Stomach (tissue), 4 donors: ENCODE measurements at regions not wholly inside any gene's neighbourhood (a gene's known extent, or its start where the extent isn't known, plus 50 kb on each side); places are given as distances from the start of the nearest gene placed in this dataset.

Experiments used
- POLR2AphosphoS5 ChIP-seq, 3 donors: sonication (generic); formaldehyde crosslinking; IDR thresholded peaks; one replicate each; pipeline ENCODE4 v1.6.1; 2016; ENCODE audit warnings: antibody characterized with exemption in 3 of 3
- TF ChIP-seq, protein P1 (sequence below), 7 experiments: fragments of 450-650 bp in 4 of 7; fragments of 200-600 bp in 3 of 7; sonication (generic) in 3 of 7; IDR thresholded peaks; one replicate each; pipeline ENCODE4 v1.5.1; 2016 to 2019; ENCODE audit warnings: antibody characterized with exemption in 7 of 7, control low read depth in 2 of 7, mild to moderate bottlenecking in 1 of 7

DNA sequence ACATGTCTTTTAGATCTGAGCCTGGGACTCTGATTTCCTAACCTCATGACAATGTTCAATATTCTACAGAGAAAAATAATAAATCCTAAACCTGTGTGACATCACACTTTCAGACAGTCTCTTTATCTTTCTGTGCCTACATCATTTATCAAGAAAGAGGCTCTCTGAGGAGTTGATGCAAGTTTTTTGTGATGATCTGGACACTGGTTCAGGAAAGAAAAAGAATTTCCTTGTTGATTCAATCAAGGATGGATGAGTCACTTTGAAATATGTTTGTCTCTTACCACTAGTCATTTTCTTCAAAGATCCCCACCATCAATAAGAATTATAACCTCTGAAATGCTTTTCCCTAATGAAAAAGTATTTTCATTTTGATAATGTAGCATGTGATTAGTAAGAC is 404.6 kb downstream of the WDR72 start:
- TF ChIP-seq, protein P1, sequence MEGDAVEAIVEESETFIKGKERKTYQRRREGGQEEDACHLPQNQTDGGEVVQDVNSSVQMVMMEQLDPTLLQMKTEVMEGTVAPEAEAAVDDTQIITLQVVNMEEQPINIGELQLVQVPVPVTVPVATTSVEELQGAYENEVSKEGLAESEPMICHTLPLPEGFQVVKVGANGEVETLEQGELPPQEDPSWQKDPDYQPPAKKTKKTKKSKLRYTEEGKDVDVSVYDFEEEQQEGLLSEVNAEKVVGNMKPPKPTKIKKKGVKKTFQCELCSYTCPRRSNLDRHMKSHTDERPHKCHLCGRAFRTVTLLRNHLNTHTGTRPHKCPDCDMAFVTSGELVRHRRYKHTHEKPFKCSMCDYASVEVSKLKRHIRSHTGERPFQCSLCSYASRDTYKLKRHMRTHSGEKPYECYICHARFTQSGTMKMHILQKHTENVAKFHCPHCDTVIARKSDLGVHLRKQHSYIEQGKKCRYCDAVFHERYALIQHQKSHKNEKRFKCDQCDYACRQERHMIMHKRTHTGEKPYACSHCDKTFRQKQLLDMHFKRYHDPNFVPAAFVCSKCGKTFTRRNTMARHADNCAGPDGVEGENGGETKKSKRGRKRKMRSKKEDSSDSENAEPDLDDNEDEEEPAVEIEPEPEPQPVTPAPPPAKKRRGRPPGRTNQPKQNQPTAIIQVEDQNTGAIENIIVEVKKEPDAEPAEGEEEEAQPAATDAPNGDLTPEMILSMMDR (IDR thresholded peaks at IDR 0.05) = no peak
- no peak for TF ChIP-seq POLR2AphosphoS5 (IDR thresholded peaks at IDR 0.05)
